ENCODE measurements at regions not wholly inside any gene's neighbourhood (a gene's known extent, or its start where the extent isn't known, plus 50 kb on each side); places are given as distances from the start of the nearest gene placed in this dataset.

- DNase-seq (ENCODE audit: low read depth in 1 of 2, low spot score in 1 of 2), result no peak
- Histone ChIP-seq H3K27me3 (no peaks in the 10 kb centered on the region), H3K4me3 (no peak overlapping the region), H3K9me3 (ENCODE audit: low read depth) (no peaks in the 10 kb centered on the region), H3K27ac (no peak overlapping the region), H3K4me1 (ENCODE audit: low read depth) (no peaks in the 10 kb centered on the region), H3K36me3 (no peaks in the 10 kb centered on the region)
- no peak for TF ChIP-seq CTCF (IDR thresholded peaks at IDR 0.05; ENCODE audit: low read depth, low read length)
These were observed 233.9 kb upstream of the STAC start for GRCh38 chr3:36146404-36146803.

DNA sequence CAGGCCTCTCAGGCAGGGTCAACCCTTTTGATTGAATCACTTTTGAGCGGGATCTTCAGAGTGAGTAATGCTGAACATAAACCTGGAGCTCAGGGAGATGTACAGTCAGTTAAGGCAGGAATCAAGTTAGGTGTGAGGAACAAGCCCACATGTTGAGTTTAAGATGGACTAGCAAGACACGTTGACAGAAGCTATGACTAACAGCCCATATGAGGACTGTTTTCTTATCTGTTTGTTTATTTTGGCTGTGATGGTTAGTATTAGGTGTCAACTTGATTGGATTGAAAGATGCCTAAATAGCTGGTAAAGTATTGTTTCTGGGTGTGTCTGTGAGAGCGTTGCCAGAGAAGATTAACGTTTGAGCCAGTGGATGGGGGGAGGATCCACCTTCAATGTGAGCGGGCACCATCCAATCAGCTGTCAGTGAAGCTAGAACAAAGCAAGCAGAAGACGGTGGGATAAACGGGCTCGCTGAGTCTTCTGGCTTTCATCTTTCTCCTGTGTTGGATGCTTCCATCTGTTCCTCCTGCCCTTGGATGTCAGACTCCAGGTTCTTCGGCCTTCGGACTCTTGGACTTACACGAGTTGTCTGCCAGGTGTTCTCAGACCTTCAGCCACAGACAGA lies 232.3 kb upstream of the STAC start:
- Histone ChIP-seq H3K4me3 (no peak overlapping the region), H3K9me3 (ENCODE audit: low read depth) (no peaks in the 10 kb centered on the region), H3K27me3 (no peaks in the 10 kb centered on the region), H3K36me3 (no peaks in the 10 kb centered on the region), H3K4me1 (ENCODE audit: low read depth) (no peaks in the 10 kb centered on the region), H3K27ac (no peak overlapping the region)
- no peak for DNase-seq (ENCODE audit: low read depth in 1 of 2, low spot score in 1 of 2)
- TF ChIP-seq CTCF (IDR thresholded peaks at IDR 0.05; ENCODE audit: low read depth, low read length), result no peak

DNA sequence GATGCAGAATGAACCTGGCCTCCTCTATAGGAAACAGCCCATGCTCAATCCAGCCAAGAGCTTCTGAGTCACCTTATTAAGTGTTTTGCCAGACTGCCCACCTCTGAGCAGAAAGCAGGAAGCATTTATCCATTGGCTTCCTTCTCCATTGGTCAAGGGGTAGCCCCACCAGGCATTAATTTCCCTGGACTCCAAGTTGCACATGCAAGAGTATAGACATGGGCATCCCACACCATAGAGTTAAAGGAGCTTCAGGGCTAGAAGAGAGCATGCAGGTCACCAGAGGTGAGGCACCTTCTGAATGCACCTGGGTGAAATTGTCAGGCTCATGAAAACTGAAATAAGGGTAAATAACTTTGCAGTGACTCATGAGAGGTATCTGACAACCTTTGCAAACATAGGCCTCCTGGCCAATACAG lies 230.8 kb upstream of the STAC start:
- no peaks in the 10 kb centered on the region for H3K4me1 ChIP-seq (ENCODE audit: low read depth)
- H3K9me3 ChIP-seq (ENCODE audit: low read depth), result no peaks in the 10 kb centered on the region
- no peaks in the 10 kb centered on the region for H3K36me3 ChIP-seq
- H3K27me3 ChIP-seq, result no peaks in the 10 kb centered on the region
- no peak for DNase-seq (ENCODE audit: low read depth in 1 of 2, low spot score in 1 of 2)
- no peak for TF ChIP-seq CTCF (IDR thresholded peaks at IDR 0.05; ENCODE audit: low read depth, low read length)
- no peak overlapping the region for H3K27ac ChIP-seq
- H3K4me3 ChIP-seq, result no peak overlapping the region

- DNase-seq (ENCODE audit: low read depth in 1 of 2, low spot score in 1 of 2), result no peak
- H3K4me1 ChIP-seq (ENCODE audit: low read depth), result peaks cover 3% of the 10 kb centered on the region
- H3K4me3 ChIP-seq, result no peak overlapping the region
- H3K27ac ChIP-seq, result no peak overlapping the region
- no peaks in the 10 kb centered on the region for H3K9me3 ChIP-seq (ENCODE audit: low read depth)
- no peaks in the 10 kb centered on the region for H3K36me3 ChIP-seq
- TF ChIP-seq CTCF (IDR thresholded peaks at IDR 0.05; ENCODE audit: low read depth, low read length), result no peak
- no peaks in the 10 kb centered on the region for H3K27me3 ChIP-seq
These were observed 224.8 kb upstream of the STAC start for GRCh38 chr3:36155515-36155914.

GRCh38 chr3:36164400-36164799 lies 215.9 kb upstream of the STAC start:
- H3K27ac ChIP-seq, result no peak overlapping the region
- H3K27me3 ChIP-seq, result no peaks in the 10 kb centered on the region
- no peak overlapping the region for H3K4me3 ChIP-seq
- DNase-seq (ENCODE audit: low read depth in 1 of 2, low spot score in 1 of 2), result no peak
- H3K9me3 ChIP-seq (ENCODE audit: low read depth), result no peaks in the 10 kb centered on the region
- no peaks in the 10 kb centered on the region for H3K36me3 ChIP-seq
- H3K4me1 ChIP-seq (ENCODE audit: low read depth), result no peaks in the 10 kb centered on the region
- no peak for TF ChIP-seq CTCF (IDR thresholded peaks at IDR 0.05; ENCODE audit: low read depth, low read length)
